ENCODE measurements at regions not wholly inside any gene's neighbourhood (a gene's known extent, or its start where the extent isn't known, plus 50 kb on each side); places are given as distances from the start of the nearest gene placed in this dataset.

- TF ChIP-seq POLR2AphosphoS5 (IDR thresholded peaks at IDR 0.05), result no peak
- TF ChIP-seq, protein P1, sequence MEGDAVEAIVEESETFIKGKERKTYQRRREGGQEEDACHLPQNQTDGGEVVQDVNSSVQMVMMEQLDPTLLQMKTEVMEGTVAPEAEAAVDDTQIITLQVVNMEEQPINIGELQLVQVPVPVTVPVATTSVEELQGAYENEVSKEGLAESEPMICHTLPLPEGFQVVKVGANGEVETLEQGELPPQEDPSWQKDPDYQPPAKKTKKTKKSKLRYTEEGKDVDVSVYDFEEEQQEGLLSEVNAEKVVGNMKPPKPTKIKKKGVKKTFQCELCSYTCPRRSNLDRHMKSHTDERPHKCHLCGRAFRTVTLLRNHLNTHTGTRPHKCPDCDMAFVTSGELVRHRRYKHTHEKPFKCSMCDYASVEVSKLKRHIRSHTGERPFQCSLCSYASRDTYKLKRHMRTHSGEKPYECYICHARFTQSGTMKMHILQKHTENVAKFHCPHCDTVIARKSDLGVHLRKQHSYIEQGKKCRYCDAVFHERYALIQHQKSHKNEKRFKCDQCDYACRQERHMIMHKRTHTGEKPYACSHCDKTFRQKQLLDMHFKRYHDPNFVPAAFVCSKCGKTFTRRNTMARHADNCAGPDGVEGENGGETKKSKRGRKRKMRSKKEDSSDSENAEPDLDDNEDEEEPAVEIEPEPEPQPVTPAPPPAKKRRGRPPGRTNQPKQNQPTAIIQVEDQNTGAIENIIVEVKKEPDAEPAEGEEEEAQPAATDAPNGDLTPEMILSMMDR (IDR thresholded peaks at IDR 0.05 in 8 of 11, conservative IDR thresholded peaks at IDR 0.05 in 3 of 11), result no peak
- TF ChIP-seq POLR2A (IDR thresholded peaks at IDR 0.05), result no peak
These were observed 1587.0 kb upstream of the PRR20A start for GRCh38 chr13:55553701-55554100.

Data from spleen (tissue), 7 donors.